ENCODE measurements at regions not wholly inside any gene's neighbourhood (a gene's known extent, or its start where the extent isn't known, plus 50 kb on each side); places are given as distances from the start of the nearest gene placed in this dataset.

DNA sequence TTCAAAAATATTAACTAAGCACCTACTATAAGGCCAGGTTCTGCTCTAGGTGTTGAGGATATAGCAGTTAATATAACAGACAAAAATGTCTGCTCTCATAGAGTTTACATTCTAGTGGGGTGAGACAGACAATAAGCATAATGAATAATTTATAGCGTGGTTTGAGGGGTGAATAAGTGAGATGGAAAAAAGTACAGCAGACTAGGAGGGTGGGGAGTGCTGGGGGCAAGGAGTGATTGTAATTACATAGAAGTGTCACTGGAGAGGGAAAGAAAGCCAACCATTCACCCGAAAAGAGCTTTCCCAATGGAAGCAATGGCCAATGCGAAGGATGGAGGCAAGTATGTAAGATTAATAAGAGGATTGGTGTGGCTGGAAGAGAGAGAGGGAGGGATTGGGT is 552.9 kb upstream of the KCNMB2 start:
- H3K79me2 ChIP-seq (ENCODE audit: control insufficient read depth, low read length), result no peaks in the 10 kb centered on the region
- H3K4me2 ChIP-seq (ENCODE audit: low read length), result no peak overlapping the region
- H3K4me3 ChIP-seq (ENCODE audit: low read length), result no peak overlapping the region
- no peaks in the 10 kb centered on the region for H3K27me3 ChIP-seq (ENCODE audit: control insufficient read depth, low read length)
- no peaks in the 10 kb centered on the region for H3K9me2 ChIP-seq (replicated peaks; ENCODE audit: control insufficient read depth, low read length)
- TF ChIP-seq, protein P1, sequence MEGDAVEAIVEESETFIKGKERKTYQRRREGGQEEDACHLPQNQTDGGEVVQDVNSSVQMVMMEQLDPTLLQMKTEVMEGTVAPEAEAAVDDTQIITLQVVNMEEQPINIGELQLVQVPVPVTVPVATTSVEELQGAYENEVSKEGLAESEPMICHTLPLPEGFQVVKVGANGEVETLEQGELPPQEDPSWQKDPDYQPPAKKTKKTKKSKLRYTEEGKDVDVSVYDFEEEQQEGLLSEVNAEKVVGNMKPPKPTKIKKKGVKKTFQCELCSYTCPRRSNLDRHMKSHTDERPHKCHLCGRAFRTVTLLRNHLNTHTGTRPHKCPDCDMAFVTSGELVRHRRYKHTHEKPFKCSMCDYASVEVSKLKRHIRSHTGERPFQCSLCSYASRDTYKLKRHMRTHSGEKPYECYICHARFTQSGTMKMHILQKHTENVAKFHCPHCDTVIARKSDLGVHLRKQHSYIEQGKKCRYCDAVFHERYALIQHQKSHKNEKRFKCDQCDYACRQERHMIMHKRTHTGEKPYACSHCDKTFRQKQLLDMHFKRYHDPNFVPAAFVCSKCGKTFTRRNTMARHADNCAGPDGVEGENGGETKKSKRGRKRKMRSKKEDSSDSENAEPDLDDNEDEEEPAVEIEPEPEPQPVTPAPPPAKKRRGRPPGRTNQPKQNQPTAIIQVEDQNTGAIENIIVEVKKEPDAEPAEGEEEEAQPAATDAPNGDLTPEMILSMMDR (IDR thresholded peaks at IDR 0.05; ENCODE audit: low read depth, low read length, poor library complexity, severe bottlenecking), result no peak
- no peak for TF ChIP-seq EZH2phosphoT487 (IDR thresholded peaks at IDR 0.05; ENCODE audit: borderline replicate concordance, low read length)
- H4K20me1 ChIP-seq (ENCODE audit: control insufficient read depth, insufficient read depth, low read depth, low read length), result no peaks in the 10 kb centered on the region
- H3K4me1 ChIP-seq (ENCODE audit: control insufficient read depth, low read length), result no peaks in the 10 kb centered on the region
- H3F3A ChIP-seq (ENCODE audit: control insufficient read depth, insufficient read depth), result no peaks in the 10 kb centered on the region
- H3K27ac ChIP-seq (ENCODE audit: low read depth, low read length), result no peak overlapping the region
- H3K36me3 ChIP-seq (ENCODE audit: control insufficient read depth, low read length), result no peaks in the 10 kb centered on the region
- H3K9me3 ChIP-seq (ENCODE audit: control insufficient read depth, insufficient read depth, low read length), result no peaks in the 10 kb centered on the region

DNA sequence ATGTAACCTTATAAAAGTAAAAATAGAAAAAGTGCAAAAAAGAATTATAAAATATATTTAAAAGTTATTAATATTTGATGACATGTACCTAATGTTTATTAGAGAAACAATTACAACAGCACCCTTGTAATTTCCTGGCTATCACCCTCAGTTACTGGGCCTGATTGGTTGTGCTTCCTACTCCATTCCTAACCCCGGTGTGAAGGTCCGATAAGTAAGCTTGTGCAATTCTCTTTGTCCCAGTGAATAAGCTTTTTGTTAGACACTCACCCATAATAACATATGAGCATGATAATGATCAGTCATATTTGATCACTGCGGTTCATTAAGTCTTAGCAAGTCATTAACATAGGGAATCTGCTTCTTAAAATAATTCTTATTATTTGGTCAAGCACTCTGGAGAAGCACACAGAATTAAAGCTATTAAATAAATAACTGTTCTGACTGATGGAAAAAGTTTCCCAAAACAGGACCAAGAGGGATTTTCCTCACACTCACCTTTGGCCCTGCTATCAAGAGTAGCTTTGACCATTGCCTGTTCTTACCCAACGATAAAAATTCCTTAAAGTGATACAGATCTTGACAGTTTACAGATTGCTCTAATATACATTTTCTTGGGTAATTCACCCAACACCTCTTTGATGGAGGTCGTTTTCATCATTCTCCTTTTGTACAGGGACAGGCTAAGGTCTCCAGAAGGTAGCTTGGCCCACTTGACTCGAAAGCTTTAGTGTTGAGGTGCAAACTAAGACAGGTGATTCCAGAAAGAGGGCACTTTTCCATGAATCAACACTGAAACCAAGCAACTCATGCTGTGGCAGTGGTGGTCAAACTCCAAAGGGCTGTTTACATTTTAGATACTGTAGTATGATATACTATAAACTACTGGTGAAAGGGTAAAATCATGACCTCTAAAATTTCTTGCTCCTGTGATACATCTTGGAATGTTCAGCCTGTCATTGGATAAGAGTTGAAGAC is 543.0 kb upstream of the KCNMB2 start:
- Histone ChIP-seq H3F3A (ENCODE audit: control insufficient read depth, insufficient read depth) (no peaks in the 10 kb centered on the region), H3K79me2 (ENCODE audit: control insufficient read depth, low read length) (no peaks in the 10 kb centered on the region), H3K36me3 (ENCODE audit: control insufficient read depth, low read length) (no peaks in the 10 kb centered on the region), H3K9me2 (replicated peaks; ENCODE audit: control insufficient read depth, low read length) (no peaks in the 10 kb centered on the region), H3K4me1 (ENCODE audit: control insufficient read depth, low read length) (no peaks in the 10 kb centered on the region), H3K9me3 (ENCODE audit: control insufficient read depth, insufficient read depth, low read length) (no peaks in the 10 kb centered on the region), H3K27me3 (ENCODE audit: control insufficient read depth, low read length) (peaks cover 3% of the 10 kb centered on the region), H3K4me2 (ENCODE audit: low read length) (no peak overlapping the region), H4K20me1 (ENCODE audit: control insufficient read depth, insufficient read depth, low read depth, low read length) (no peaks in the 10 kb centered on the region), H3K4me3 (ENCODE audit: low read length) (no peak overlapping the region), H3K27ac (ENCODE audit: low read depth, low read length) (no peak overlapping the region)
- TF ChIP-seq EZH2phosphoT487 (IDR thresholded peaks at IDR 0.05; ENCODE audit: borderline replicate concordance, low read length), result no peak
- TF ChIP-seq, protein P1 (IDR thresholded peaks at IDR 0.05; ENCODE audit: low read depth, low read length, poor library complexity, severe bottlenecking), result no peak

DNA sequence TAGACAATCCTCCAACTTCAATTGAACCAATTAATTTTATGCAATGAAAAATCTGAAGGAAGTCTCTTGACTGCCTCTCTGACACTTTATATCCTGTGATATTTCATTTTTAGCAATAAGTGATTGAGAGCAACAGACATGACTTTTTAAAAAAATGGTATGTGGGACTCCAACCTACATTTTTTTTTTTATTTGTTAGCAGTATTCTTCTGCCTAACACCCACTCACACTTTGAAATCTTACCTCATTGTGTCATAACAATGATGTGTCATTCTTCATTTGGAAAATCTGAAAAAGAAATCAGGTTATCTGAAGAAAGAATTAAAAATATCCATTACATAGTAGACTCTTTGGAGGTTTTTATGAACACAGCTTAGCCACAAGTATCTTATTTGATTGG is 541.3 kb upstream of the KCNMB2 start:
- Histone ChIP-seq H3F3A (ENCODE audit: control insufficient read depth, insufficient read depth) (no peaks in the 10 kb centered on the region), H3K4me2 (ENCODE audit: low read length) (no peak overlapping the region), H3K27me3 (ENCODE audit: control insufficient read depth, low read length) (peaks cover under 1% of the 10 kb centered on the region), H3K9me3 (ENCODE audit: control insufficient read depth, insufficient read depth, low read length) (no peaks in the 10 kb centered on the region), H3K9me2 (replicated peaks; ENCODE audit: control insufficient read depth, low read length) (no peaks in the 10 kb centered on the region), H3K4me1 (ENCODE audit: control insufficient read depth, low read length) (no peaks in the 10 kb centered on the region), H3K36me3 (ENCODE audit: control insufficient read depth, low read length) (no peaks in the 10 kb centered on the region), H3K79me2 (ENCODE audit: control insufficient read depth, low read length) (no peaks in the 10 kb centered on the region), H3K27ac (ENCODE audit: low read depth, low read length) (no peak overlapping the region), H3K4me3 (ENCODE audit: low read length) (no peak overlapping the region), H4K20me1 (ENCODE audit: control insufficient read depth, insufficient read depth, low read depth, low read length) (no peaks in the 10 kb centered on the region)
- no peak for TF ChIP-seq EZH2phosphoT487 (IDR thresholded peaks at IDR 0.05; ENCODE audit: borderline replicate concordance, low read length)
- TF ChIP-seq, protein P1 (IDR thresholded peaks at IDR 0.05; ENCODE audit: low read depth, low read length, poor library complexity, severe bottlenecking), result no peak
